ENCODE measurements at regions not wholly inside any gene's neighbourhood (a gene's known extent, or its start where the extent isn't known, plus 50 kb on each side); places are given as distances from the start of the nearest gene placed in this dataset.

DNA sequence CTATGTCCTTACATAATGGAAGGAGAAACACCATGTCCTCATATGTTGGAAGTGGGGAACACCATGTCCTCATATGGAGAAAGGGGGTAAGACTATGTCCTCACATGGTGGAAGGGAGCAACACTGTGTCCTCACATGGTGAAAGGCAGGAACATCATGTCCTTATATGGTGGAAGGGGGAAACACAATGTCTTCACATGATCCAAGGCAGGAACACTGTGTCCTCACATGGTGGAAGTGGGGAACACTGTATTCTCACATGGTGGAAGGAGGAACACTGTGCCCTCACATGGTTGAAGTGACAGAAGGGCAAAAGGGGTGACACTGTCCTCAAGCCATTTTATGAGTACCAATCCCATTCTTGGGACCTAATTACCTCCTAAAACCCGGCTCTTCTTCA is 146.3 kb upstream of the ETV3 start:
- intact Hi-C loops (cut with micrococcal nuclease): no loop called here
- Mint-ChIP-seq H3K4me1 (ENCODE audit: low read depth) (no peaks in the 10 kb centered on the region), H3K9me3 (no peaks in the 10 kb centered on the region), H3K27ac (no peak overlapping the region), H3K4me3 (no peak overlapping the region), H3K27me3 (peaks cover 31% of the 10 kb centered on the region), H3K36me3 (ENCODE audit: low read depth) (no peaks in the 10 kb centered on the region)
- ATAC-seq: no peak
- TF ChIP-seq CTCF (IDR thresholded peaks at IDR 0.05): no peak
- DNase-seq: no peak
- CTCF ChIA-PET: no interaction called here
- POLR2A ChIA-PET: no interaction called here

GRCh38 chr1:157279802-157280140 is 141.6 kb upstream of the ETV3 start:
- TF ChIP-seq CTCF (IDR thresholded peaks at IDR 0.05): no peak
- Mint-ChIP-seq H3K27me3 (peaks cover 20% of the 10 kb centered on the region), H3K9me3 (no peaks in the 10 kb centered on the region), H3K36me3 (ENCODE audit: low read depth) (no peaks in the 10 kb centered on the region), H3K4me3 (no peak overlapping the region), H3K4me1 (ENCODE audit: low read depth) (no peaks in the 10 kb centered on the region), H3K27ac (no peak overlapping the region)
- intact Hi-C loops (cut with micrococcal nuclease): no loop called here
- ATAC-seq (no peak), DNase-seq (no peak)
- ChIA-PET POLR2A (no interaction called here), CTCF (interaction anchor here (0.8 kb wide), 1 partner anchor 190 kb away, joined by 3 read pairs; no protein-coding TSS in a partner anchor)

- no peak for ATAC-seq
- no peak for TF ChIP-seq CTCF (IDR thresholded peaks at IDR 0.05)
- intact Hi-C loops (cut with micrococcal nuclease): no loop called here
- Mint-ChIP-seq H3K4me3 (no peak overlapping the region), H3K36me3 (ENCODE audit: low read depth) (no peaks in the 10 kb centered on the region), H3K27ac (no peak overlapping the region), H3K27me3 (peaks cover 20% of the 10 kb centered on the region), H3K4me1 (ENCODE audit: low read depth) (no peaks in the 10 kb centered on the region), H3K9me3 (no peaks in the 10 kb centered on the region)
- CTCF ChIA-PET: interaction anchor here (0.8 kb wide), 1 partner anchor 190 kb away, joined by 3 read pairs; no protein-coding TSS in a partner anchor
- DNase-seq: no peak
- POLR2A ChIA-PET: no interaction called here
These were observed 141.1 kb upstream of the ETV3 start for GRCh38 chr1:157279138-157279801.

DNA sequence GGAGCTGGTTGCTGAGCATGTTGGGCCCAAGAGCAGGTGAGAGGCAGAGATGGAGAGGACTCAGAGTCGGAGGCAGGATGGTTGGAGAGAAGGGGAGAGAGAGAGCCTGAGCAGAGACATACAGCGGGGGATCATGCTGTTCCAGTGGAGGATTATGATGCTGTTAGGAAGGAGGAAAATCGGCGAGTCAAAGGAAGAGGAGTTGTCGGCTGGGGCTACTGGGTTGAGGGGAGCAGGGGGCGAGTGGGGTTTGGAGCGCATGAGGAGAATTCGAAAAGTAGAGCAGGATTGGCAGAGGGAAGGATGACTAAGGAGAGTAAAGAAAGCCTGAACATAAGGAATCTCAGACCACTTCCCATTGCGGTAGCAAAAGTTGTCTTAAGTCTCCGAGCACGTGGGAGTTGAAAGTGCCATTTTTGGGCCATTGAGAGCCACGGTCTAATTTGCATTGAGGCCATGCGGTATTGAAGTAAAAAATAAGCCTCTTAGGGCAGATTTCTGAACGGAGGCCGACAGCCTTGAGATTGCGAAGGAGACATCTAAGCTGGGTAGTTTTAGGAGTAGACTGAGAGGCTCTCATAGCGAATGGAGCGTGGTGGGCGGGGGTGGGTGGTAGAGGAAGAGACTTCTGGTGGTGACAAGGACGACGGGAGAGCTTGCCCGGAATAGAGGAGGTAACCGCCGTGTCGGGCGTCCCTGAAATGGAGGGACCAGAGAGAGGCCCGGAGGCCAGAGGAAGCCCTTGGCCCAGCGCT is 140.4 kb upstream of the ETV3 start:
- ChIA-PET POLR2A (no interaction called here), CTCF (no interaction called here)
- intact Hi-C loops (cut with micrococcal nuclease): no loop called here
- no peak for TF ChIP-seq CTCF (IDR thresholded peaks at IDR 0.05)
- Mint-ChIP-seq H3K27ac (no peak overlapping the region), H3K9me3 (no peaks in the 10 kb centered on the region), H3K4me1 (ENCODE audit: low read depth) (no peaks in the 10 kb centered on the region), H3K27me3 (peaks cover 20% of the 10 kb centered on the region), H3K4me3 (no peak overlapping the region), H3K36me3 (ENCODE audit: low read depth) (no peaks in the 10 kb centered on the region)
- ATAC-seq: no peak
- DNase-seq: no peak

- DNase-seq (no peak), ATAC-seq (no peak)
- peaks cover 17% of the 10 kb centered on the region for H3K27me3 Mint-ChIP-seq
- intact Hi-C loops (cut with micrococcal nuclease): no loop called here
- H3K9me3 Mint-ChIP-seq: no peaks in the 10 kb centered on the region
- no peak overlapping the region for H3K27ac Mint-ChIP-seq
- CTCF ChIA-PET: no interaction called here
- no peaks in the 10 kb centered on the region for H3K4me1 Mint-ChIP-seq (ENCODE audit: low read depth)
- no peaks in the 10 kb centered on the region for H3K36me3 Mint-ChIP-seq (ENCODE audit: low read depth)
- no peak overlapping the region for H3K4me3 Mint-ChIP-seq
- TF ChIP-seq CTCF (IDR thresholded peaks at IDR 0.05): no peak
- POLR2A ChIA-PET: no interaction called here
These were observed 139.7 kb upstream of the ETV3 start for GRCh38 chr1:157277913-157278312.
